HCT116 (cell line): ENCODE measurements at regions not wholly inside any gene's neighbourhood (a gene's known extent, or its start where the extent isn't known, plus 50 kb on each side); places are given as distances from the start of the nearest gene placed in this dataset.

Experiments
- CBX3 ChIP-seq: IDR thresholded peaks from 2 replicates; pipeline ENCODE4 v1.6.1; 2012; ENCODE audit warnings: low read depth
- POLR2A ChIP-seq: IDR thresholded peaks from 2 replicates; pipeline ENCODE4 v1.7.0; 2011; ENCODE audit warnings: borderline replicate concordance; ENCODE audit not compliant: insufficient read depth, insufficient read length; ENCODE audit errors: extremely low read depth
- POLR2AphosphoS5 ChIP-seq: IDR thresholded peaks from 2 replicates; pipeline ENCODE4 v1.6.1; 2011; ENCODE audit warnings: mild to moderate bottlenecking, low read depth, low read length, moderate library complexity
- RAD21 ChIP-seq: IDR thresholded peaks from 2 replicates; pipeline ENCODE4 v1.6.1; 2012; ENCODE audit warnings: low read depth, mild to moderate bottlenecking
- YY1 ChIP-seq: IDR thresholded peaks from 2 replicates; pipeline ENCODE4 v1.6.1; 2011; ENCODE audit warnings: low read length, low read depth, moderate library complexity, mild to moderate bottlenecking; ENCODE audit not compliant: insufficient replicate concordance; ENCODE audit errors: extremely low read depth
- ZNF274 ChIP-seq: fragments of 200-500 bp; sonication (Bioruptor generic); IDR thresholded peaks from 2 replicates; pipeline ENCODE4 v1.6.1; 2014; ENCODE audit warnings: mild to moderate bottlenecking, low read depth, low read length, inconsistent platforms
- TF ChIP-seq, protein P1 (sequence below), 3 experiments: fragments of 200-600 bp in 1 of 3; sonication (generic) in 1 of 3; IDR thresholded peaks in 2 of 3; conservative IDR thresholded peaks in 1 of 3; 2 replicates each; pipeline ENCODE4 v1.5.1; 2012 to 2017; ENCODE audit warnings: low read depth in 2 of 3, low read length in 2 of 3, antibody characterized with exemption in 1 of 3, borderline replicate concordance in 1 of 3, control low read depth in 1 of 3, mild to moderate bottlenecking in 1 of 3, mixed read lengths in 1 of 3, mixed run types in 1 of 3, moderate library complexity in 1 of 3; ENCODE audit not compliant: insufficient read depth in 1 of 3
- TF ChIP-seq, protein P2 (sequence below): IDR thresholded peaks from 2 replicates; pipeline ENCODE4 v1.6.1; 2012

- TF ChIP-seq, protein P1, sequence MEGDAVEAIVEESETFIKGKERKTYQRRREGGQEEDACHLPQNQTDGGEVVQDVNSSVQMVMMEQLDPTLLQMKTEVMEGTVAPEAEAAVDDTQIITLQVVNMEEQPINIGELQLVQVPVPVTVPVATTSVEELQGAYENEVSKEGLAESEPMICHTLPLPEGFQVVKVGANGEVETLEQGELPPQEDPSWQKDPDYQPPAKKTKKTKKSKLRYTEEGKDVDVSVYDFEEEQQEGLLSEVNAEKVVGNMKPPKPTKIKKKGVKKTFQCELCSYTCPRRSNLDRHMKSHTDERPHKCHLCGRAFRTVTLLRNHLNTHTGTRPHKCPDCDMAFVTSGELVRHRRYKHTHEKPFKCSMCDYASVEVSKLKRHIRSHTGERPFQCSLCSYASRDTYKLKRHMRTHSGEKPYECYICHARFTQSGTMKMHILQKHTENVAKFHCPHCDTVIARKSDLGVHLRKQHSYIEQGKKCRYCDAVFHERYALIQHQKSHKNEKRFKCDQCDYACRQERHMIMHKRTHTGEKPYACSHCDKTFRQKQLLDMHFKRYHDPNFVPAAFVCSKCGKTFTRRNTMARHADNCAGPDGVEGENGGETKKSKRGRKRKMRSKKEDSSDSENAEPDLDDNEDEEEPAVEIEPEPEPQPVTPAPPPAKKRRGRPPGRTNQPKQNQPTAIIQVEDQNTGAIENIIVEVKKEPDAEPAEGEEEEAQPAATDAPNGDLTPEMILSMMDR (IDR thresholded peaks at IDR 0.05 in 2 of 3, conservative IDR thresholded peaks at IDR 0.05 in 1 of 3; ENCODE audit: borderline replicate concordance in 1 of 3, insufficient read depth in 1 of 3, low read depth in 2 of 3, low read length in 2 of 3), result no peak
- TF ChIP-seq YY1 (no peak), POLR2AphosphoS5 (no peak), POLR2A (no peak), ZNF274 (no peak), RAD21 (no peak), CBX3 (no peak)
- TF ChIP-seq, protein P2, sequence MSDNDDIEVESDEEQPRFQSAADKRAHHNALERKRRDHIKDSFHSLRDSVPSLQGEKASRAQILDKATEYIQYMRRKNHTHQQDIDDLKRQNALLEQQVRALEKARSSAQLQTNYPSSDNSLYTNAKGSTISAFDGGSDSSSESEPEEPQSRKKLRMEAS, result no peak
These were observed 64.7 kb downstream of the TEX51 start for GRCh38 chr2:126963390-126963789.
